GM10266 (cell line): ENCODE measurements at regions not wholly inside any gene's neighbourhood (a gene's known extent, or its start where the extent isn't known, plus 50 kb on each side); places are given as distances from the start of the nearest gene placed in this dataset.

Experiments used
- DNase-seq: peaks from one replicate; pipeline ENCODE4 v3.0.0; 2012; ENCODE audit errors: extremely low spot score
- CTCF ChIP-seq: IDR thresholded peaks from 2 replicates; pipeline ENCODE4 v1.5.1; 2012; ENCODE audit warnings: mild to moderate bottlenecking, low read depth; ENCODE audit not compliant: control insufficient read depth, insufficient read depth; ENCODE audit errors: missing control alignments

- DNase-seq = no peak
- TF ChIP-seq CTCF = no peak
Observed at GRCh38 chr2:120824246-120824645, 88.6 kb downstream of the GLI2 start.

- TF ChIP-seq CTCF = no peak
- DNase-seq = no peak
Observed at GRCh38 chr2:120825370-120826259, 89.9 kb downstream of the GLI2 start.

- no peak for DNase-seq
- no peak for TF ChIP-seq CTCF
Observed at GRCh38 chr2:120826260-120826648, 90.6 kb downstream of the GLI2 start.

GRCh38 chr2:120826716-120827410 is 91.2 kb downstream of the GLI2 start:
- no peak for TF ChIP-seq CTCF
- DNase-seq = no peak

GRCh38 chr2:120828066-120828465 is 92.4 kb downstream of the GLI2 start:
- no peak for TF ChIP-seq CTCF
- DNase-seq = no peak

- TF ChIP-seq CTCF = no peak
- DNase-seq = no peak
Observed at GRCh38 chr2:120828829-120829632, 93.4 kb downstream of the GLI2 start.

GRCh38 chr2:120829633-120830025 is 94.0 kb downstream of the GLI2 start:
- no peak for TF ChIP-seq CTCF
- DNase-seq = no peak
